ENCODE measurements at regions not wholly inside any gene's neighbourhood (a gene's known extent, or its start where the extent isn't known, plus 50 kb on each side); places are given as distances from the start of the nearest gene placed in this dataset.

- Histone ChIP-seq H2AFZ (ENCODE audit: low read length) (no peak overlapping the region), H3K27ac (ENCODE audit: insufficient read length, low read depth, low read length) (no peak overlapping the region), H3K79me1 (ENCODE audit: insufficient read depth, low read depth, low read length, poor library complexity, severe bottlenecking) (no peaks in the 10 kb centered on the region), H4K5ac (ENCODE audit: insufficient read length, low read depth, low read length) (no peak overlapping the region), H2AK5ac (ENCODE audit: insufficient read length, low read length) (no peak overlapping the region), H2BK15ac (ENCODE audit: low read depth, low read length) (no peak overlapping the region), H3K23me2 (ENCODE audit: insufficient read length, low read depth, low read length, poor library complexity, severe bottlenecking) (no peaks in the 10 kb centered on the region), H3K18ac (ENCODE audit: insufficient read length, low read depth, low read length) (no peak overlapping the region), H2BK5ac (ENCODE audit: insufficient read length, low read length) (no peak overlapping the region), H3T11ph (ENCODE audit: low read length) (no peak overlapping the region), H4K20me1 (ENCODE audit: control insufficient read depth, insufficient read depth, insufficient read length) (no peaks in the 10 kb centered on the region), H2BK20ac (ENCODE audit: low read depth, low read length, poor library complexity, severe bottlenecking) (no peak overlapping the region), H4K8ac (replicated peaks; ENCODE audit: insufficient read length, low read depth, low read length) (no peak overlapping the region), H3K79me2 (ENCODE audit: insufficient read depth, low read length) (no peaks in the 10 kb centered on the region), H4K91ac (ENCODE audit: insufficient read length, low read depth, low read length) (no peak overlapping the region), H2BK120ac (ENCODE audit: low read depth, low read length, poor library complexity, severe bottlenecking) (no peak overlapping the region), H2BK12ac (ENCODE audit: insufficient read length, low read depth, low read length) (no peak overlapping the region), H3K9ac (ENCODE audit: extremely low read depth, insufficient read length, low read length) (no peak overlapping the region), H3K56ac (ENCODE audit: insufficient read length, low read depth, low read length) (no peak overlapping the region), H3K9me3 (ENCODE audit: control insufficient read depth, low read depth, low read length) (peaks cover 34% of the 10 kb centered on the region), H3K4me2 (ENCODE audit: insufficient read depth, insufficient read length, low read length) (no peak overlapping the region), H3K14ac (ENCODE audit: insufficient read depth, low read length) (no peak overlapping the region), H3K4me1 (ENCODE audit: insufficient read depth, low read length) (no peaks in the 10 kb centered on the region), H3K23ac (ENCODE audit: insufficient read length, low read depth, low read length) (no peak overlapping the region), H3K27me3 (ENCODE audit: insufficient read depth, low read length) (no peaks in the 10 kb centered on the region), H3K4ac (ENCODE audit: low read depth, low read length) (no peak overlapping the region)
- no peak for TF ChIP-seq CTCF (conservative IDR thresholded peaks at IDR 0.05)
- no CpG with 5 or more reads among the region's 1 CpG for WGBS (ENCODE audit: extremely low coverage, insufficient read length, low lambda C conversion rate)
- Mint-ChIP-seq H3K4me1 (peaks cover 5 to 9% of the 10 kb centered on the region in 2 experiments), H3K9me3 (peaks cover 49 to 55% of the 10 kb centered on the region in 2 experiments), H3K27ac (no peak overlapping the region), H3K27me3 (ENCODE audit: low read depth) (peaks cover 8% of the 10 kb centered on the region), H3K36me3 (ENCODE audit: insufficient read depth in 1 of 3, low read depth in 3 of 3) (no peaks in the 10 kb centered on the region; a peak in 1 of 7 replicates), H3K4me3 (no peak overlapping the region)
- no peak for DNase-seq
Measured at GRCh38 chrX:69431420-69431819, 72.7 kb upstream of the NALF2 start.
